GM23248 (cell line): ENCODE measurements at regions not wholly inside any gene's neighbourhood (a gene's known extent, or its start where the extent isn't known, plus 50 kb on each side); places are given as distances from the start of the nearest gene placed in this dataset.

Experiments
- EZH2 ChIP-seq: fragments of 200-600 bp; sonication (generic); IDR thresholded peaks from 2 replicates; pipeline ENCODE4 v1.6.1; 2018; ENCODE audit warnings: antibody characterized with exemption, mild to moderate bottlenecking; ENCODE audit not compliant: insufficient read depth, poor library complexity, severe bottlenecking
- EZH2phosphoT487 ChIP-seq: fragments of 200-600 bp; sonication (generic); IDR thresholded peaks from 2 replicates; pipeline ENCODE4 v1.6.1; 2018; ENCODE audit warnings: antibody characterized with exemption, moderate library complexity, mild to moderate bottlenecking, low read depth; ENCODE audit not compliant: insufficient read depth

DNA sequence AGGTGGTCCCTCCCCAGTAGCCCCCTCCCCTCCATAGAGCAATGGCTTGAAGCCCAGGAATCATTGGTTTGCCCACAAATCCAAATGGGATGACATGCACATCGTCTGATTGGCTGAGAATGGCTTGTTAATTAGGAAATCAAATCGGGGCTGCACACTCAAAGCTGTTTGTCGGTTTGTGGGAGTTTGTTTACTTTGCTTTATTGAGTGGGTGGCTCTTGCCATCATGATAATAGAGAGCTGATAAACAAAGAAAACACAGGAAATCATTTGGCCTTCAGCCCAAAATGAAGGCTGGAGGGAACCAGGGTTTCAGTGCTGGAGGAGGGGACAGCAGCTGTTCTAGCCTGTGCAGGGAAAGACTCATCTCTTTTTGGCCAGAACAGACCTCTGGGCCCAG, 316.3 kb downstream of the CBLN1 start:
- TF ChIP-seq EZH2 = no peak
- no peak for TF ChIP-seq EZH2phosphoT487
